ENCODE measurements at regions not wholly inside any gene's neighbourhood (a gene's known extent, or its start where the extent isn't known, plus 50 kb on each side); places are given as distances from the start of the nearest gene placed in this dataset.

- DNase-seq (ENCODE audit: low read depth, low spot score), result no peak
Observed at GRCh38 chr20:24139846-24140245, 151.3 kb upstream of the GGTLC1 start.

- DNase-seq (ENCODE audit: low read depth, low spot score), result no peak
Observed at GRCh38 chr20:24138951-24139350, 150.4 kb upstream of the GGTLC1 start.

- no peak for DNase-seq (ENCODE audit: low read depth, low spot score)
Observed at GRCh38 chr20:24138196-24138857, 149.7 kb upstream of the GGTLC1 start.

- no peak for DNase-seq (ENCODE audit: low read depth, low spot score)
Observed at GRCh38 chr20:24136659-24137246, 148.2 kb upstream of the GGTLC1 start.

- DNase-seq (ENCODE audit: low read depth, low spot score), result no peak
Observed at GRCh38 chr20:24135781-24136180, 147.2 kb upstream of the GGTLC1 start.

- DNase-seq (ENCODE audit: low read depth, low spot score), result no peak
Observed at GRCh38 chr20:24134930-24135329, 146.4 kb upstream of the GGTLC1 start.

GRCh38 chr20:24134284-24134683 lies 145.7 kb upstream of the GGTLC1 start:
- no peak for DNase-seq (ENCODE audit: low read depth, low spot score)

GRCh38 chr20:24132246-24132645 lies 143.7 kb upstream of the GGTLC1 start:
- no peak for DNase-seq (ENCODE audit: low read depth, low spot score)

- DNase-seq (ENCODE audit: low read depth, low spot score), result no peak
Observed at GRCh38 chr20:24131684-24132083, 143.1 kb upstream of the GGTLC1 start.

- no peak for DNase-seq (ENCODE audit: low read depth, low spot score)
Observed at GRCh38 chr20:24131281-24131680, 142.7 kb upstream of the GGTLC1 start.

GRCh38 chr20:24129641-24130040 lies 141.1 kb upstream of the GGTLC1 start:
- DNase-seq (ENCODE audit: low read depth, low spot score), result no peak

GRCh38 chr20:24124951-24125650 lies 136.5 kb upstream of the GGTLC1 start:
- DNase-seq (ENCODE audit: low read depth, low spot score), result no peak

- no peak for DNase-seq (ENCODE audit: low read depth, low spot score)
Observed at GRCh38 chr20:24124003-24124402, 135.4 kb upstream of the GGTLC1 start.

GRCh38 chr20:24118441-24119175 lies 130.0 kb upstream of the GGTLC1 start:
- DNase-seq (ENCODE audit: low read depth, low spot score), result no peak

- DNase-seq (ENCODE audit: low read depth, low spot score), result no peak
Observed at GRCh38 chr20:24118034-24118433, 129.5 kb upstream of the GGTLC1 start.

- DNase-seq (ENCODE audit: low read depth, low spot score), result no peak
Observed at GRCh38 chr20:24117383-24117782, 128.8 kb upstream of the GGTLC1 start.

GRCh38 chr20:24116611-24117010 lies 128.0 kb upstream of the GGTLC1 start:
- no peak for DNase-seq (ENCODE audit: low read depth, low spot score)

GRCh38 chr20:24112360-24112759 lies 123.8 kb upstream of the GGTLC1 start:
- DNase-seq (ENCODE audit: low read depth, low spot score), result no peak

GRCh38 chr20:24111858-24112257 lies 123.3 kb upstream of the GGTLC1 start:
- no peak for DNase-seq (ENCODE audit: low read depth, low spot score)

GRCh38 chr20:24109537-24109936 lies 121.0 kb upstream of the GGTLC1 start:
- no peak for DNase-seq (ENCODE audit: low read depth, low spot score)

GRCh38 chr20:24109008-24109407 lies 120.4 kb upstream of the GGTLC1 start:
- no peak for DNase-seq (ENCODE audit: low read depth, low spot score)

- no peak for DNase-seq (ENCODE audit: low read depth, low spot score)
Observed at GRCh38 chr20:24108581-24108980, 120.0 kb upstream of the GGTLC1 start.

Data from activated naive CD8-positive, alpha-beta T cell treated with anti-CD3 and anti-CD28 coated beads, Interleukin-2, amount 50 U/mL, for 16 hours (primary cell).